ENCODE measurements at regions not wholly inside any gene's neighbourhood (a gene's known extent, or its start where the extent isn't known, plus 50 kb on each side); places are given as distances from the start of the nearest gene placed in this dataset.

DNA sequence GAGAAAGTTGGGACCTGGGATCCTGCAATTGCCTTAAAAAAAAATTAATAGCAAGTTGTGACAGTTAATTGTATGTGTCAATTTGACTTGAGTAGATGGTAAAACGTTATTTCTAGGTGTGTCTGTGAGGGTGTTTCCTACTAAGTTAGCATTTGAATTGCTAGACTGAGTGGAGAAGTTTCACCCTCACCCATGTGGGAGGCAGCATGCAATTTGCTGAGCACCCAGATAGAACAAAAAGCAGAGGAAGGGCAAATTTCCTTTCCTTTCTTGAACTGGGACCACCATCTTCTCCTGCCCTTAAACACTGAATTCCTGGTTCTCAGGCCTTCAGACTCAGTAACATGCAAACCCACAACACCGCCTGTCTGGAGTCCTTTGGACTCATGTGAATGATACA lies 455.7 kb downstream of the GALR1 start:
- TF ChIP-seq POLR2AphosphoS5 (IDR thresholded peaks at IDR 0.05) (no peak), POLR2A (IDR thresholded peaks at IDR 0.05) (no peak)

Measured in spleen (tissue), 3 donors.